ENCODE measurements at regions not wholly inside any gene's neighbourhood (a gene's known extent, or its start where the extent isn't known, plus 50 kb on each side); places are given as distances from the start of the nearest gene placed in this dataset.

DNA sequence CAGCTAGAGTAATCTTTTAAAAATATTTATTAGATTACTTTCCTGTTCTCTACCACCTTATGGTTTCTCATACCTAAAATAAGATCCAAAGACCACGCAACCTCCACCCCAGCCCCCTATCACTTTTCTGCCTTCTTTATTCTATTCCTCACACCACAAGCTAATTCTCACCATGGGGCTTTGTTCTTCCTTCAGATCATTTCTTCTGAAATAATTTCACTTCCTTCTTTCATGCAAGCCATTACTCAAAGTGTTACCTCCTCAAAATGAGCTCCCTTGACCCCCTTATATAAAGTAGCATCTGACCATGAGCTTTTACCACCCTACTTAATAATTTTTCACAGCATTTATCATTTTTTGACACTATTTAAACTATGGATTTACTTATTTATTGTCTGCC lies 233.2 kb upstream of the TMCO5A start:
- no peak for DNase-seq (ENCODE audit: low spot score)

GRCh38 chr15:37709669-37710068 lies 224.8 kb upstream of the TMCO5A start:
- no peak for DNase-seq (ENCODE audit: low spot score)

GRCh38 chr15:37715101-37715500 lies 219.3 kb upstream of the TMCO5A start:
- no peak for DNase-seq (ENCODE audit: low spot score)

DNA sequence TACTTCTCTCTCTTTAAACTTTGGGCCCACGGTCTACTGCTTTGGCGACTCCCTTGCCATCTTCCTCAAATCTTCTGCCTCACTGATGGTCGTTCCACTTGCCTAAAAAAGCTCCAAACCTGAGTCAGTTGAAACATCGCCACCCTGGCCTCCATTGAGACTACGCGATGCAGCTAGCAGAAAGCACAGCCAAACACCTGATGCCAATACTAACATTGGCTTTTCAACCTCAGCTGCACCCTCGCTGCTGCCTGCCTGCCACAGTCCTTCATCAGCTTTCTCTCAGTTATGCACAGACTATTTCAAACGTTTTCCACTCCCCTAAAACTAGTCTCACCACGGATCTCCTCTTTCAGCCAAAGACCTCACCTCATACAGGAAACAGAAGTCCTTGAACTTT lies 214.2 kb upstream of the TMCO5A start:
- no peak for DNase-seq (ENCODE audit: low spot score)

DNA sequence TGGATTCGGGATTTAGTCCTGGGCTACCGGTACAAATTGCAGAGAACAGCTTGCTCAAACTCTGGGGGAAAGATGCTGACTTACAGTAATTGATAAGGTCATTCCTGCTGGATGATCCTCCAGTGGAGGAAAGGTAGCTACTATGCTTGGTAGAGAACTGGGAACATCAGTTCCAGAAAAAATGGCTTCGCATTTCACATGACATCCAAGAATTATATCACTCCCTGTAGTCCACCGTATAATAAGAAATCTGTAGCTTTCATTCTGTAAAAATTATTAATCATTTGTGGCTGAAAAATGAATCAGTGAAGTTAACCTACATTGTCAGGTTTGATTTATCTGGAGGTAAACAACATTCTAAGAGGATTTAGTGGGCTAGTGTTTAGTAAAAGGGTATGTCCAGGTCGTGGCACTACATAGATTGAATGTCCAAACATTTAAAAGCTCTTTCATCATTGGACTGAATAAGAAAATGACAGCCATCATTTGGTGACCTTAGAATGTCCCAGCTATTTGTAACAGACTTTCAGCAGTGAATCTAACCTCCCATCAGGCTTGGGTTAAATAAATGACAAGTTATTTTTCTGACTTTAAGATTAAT lies 203.2 kb upstream of the TMCO5A start:
- DNase-seq (ENCODE audit: low spot score): no peak

GRCh38 chr15:37733628-37734027 lies 200.8 kb upstream of the TMCO5A start:
- no peak for DNase-seq (ENCODE audit: low spot score)

- no peak for DNase-seq (ENCODE audit: low spot score)
Measured at GRCh38 chr15:37740623-37741141, 193.8 kb upstream of the TMCO5A start.

GRCh38 chr15:37743826-37744225 lies 190.6 kb upstream of the TMCO5A start:
- DNase-seq (ENCODE audit: low spot score): no peak

DNA sequence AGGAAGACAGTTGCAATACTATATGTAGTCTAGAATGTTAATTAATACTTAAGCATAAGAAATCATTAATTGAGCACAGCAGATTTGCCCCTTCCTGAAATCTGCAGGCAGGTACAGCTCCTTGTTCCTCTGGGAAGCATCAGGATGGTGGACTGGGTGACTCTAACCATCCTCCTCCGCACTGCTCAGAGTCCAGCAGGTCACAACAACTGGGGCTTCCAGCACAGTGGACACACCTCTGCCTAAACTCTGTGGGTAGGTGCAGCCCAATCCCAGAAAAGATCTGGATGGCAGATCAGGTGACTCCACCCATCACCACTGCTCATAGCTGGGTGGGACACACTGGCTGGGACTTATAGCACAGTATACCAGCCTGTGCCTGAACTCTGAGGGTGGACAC lies 189.9 kb upstream of the TMCO5A start:
- no peak for DNase-seq (ENCODE audit: low spot score)

DNA sequence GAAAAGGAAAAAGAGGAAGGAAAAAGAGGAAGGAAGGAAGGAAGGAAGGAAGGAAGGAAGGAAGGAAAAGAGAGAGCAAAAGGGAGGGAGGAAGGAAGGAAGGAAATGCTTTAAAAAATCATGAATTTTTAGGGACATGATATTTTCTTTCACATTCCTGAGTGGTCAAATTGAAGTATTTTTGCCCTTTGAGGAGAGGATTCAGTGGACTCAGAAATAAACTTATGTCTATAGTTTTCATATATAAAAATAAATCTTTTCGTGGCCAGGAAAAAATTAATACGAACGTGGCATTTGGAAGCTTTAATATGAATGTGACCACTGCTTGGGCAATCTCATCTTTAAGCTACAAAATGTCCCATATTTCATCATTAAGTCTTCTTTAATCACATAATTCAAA lies 183.0 kb upstream of the TMCO5A start:
- no peak for DNase-seq (ENCODE audit: low spot score)

- DNase-seq (ENCODE audit: low spot score): no peak
Measured at GRCh38 chr15:37756407-37756806, 178.0 kb upstream of the TMCO5A start.

GRCh38 chr15:37758412-37758811 lies 176.0 kb upstream of the TMCO5A start:
- DNase-seq (ENCODE audit: low spot score): no peak

DNA sequence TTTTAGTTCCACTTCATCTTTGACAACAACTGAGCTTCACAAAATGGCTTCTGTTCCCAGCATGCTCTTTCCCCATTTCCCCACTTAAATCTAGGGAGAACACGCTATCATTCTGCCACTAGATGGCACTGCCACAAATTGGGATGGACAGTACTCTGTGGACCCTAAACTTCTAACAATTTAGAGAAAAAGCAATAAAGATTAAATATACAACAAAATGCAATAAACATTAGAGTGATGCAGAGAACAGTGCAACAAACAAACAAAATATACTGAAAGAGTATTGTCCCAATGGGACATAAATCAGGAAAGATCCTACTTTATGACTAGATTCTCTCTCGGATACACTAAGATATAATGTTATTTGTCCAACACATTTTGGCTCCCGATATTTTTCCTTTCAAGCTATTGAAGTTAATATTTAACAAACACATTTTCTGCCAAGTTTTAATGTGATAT lies 169.7 kb upstream of the TMCO5A start:
- peak; percentile 7 for DNase-seq (ENCODE audit: low spot score)

GRCh38 chr15:37765786-37766185 lies 168.7 kb upstream of the TMCO5A start:
- no peak for DNase-seq (ENCODE audit: low spot score)

- DNase-seq (ENCODE audit: low spot score): no peak
Measured at GRCh38 chr15:37767841-37768455, 166.5 kb upstream of the TMCO5A start.

- DNase-seq (ENCODE audit: low spot score): no peak
Measured at GRCh38 chr15:37771465-37771864, 163.0 kb upstream of the TMCO5A start.

- DNase-seq (ENCODE audit: low spot score): no peak
Measured at GRCh38 chr15:37773111-37773860, 161.2 kb upstream of the TMCO5A start.

GRCh38 chr15:37774961-37775360 lies 159.5 kb upstream of the TMCO5A start:
- no peak for DNase-seq (ENCODE audit: low spot score)

DNA sequence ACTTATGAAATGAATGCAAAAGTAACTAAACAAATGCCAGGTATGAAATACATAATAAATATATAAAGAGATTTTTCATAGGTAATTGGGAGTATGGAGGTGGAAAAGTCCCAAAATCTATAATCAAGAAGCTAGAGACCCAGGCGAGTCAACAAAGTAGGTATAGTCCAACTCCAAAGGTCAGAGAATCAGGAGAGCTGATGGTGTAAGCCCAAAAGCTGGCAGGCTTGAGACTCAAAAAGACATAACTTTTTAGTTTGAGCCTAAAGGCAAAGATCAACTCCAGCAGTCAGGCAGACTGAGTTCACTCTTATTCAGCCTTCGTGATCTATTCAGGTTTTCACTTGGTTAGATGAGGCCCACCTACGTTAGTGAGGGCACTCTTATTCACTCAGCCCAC lies 157.4 kb upstream of the TMCO5A start:
- DNase-seq (ENCODE audit: low spot score): no peak

DNA sequence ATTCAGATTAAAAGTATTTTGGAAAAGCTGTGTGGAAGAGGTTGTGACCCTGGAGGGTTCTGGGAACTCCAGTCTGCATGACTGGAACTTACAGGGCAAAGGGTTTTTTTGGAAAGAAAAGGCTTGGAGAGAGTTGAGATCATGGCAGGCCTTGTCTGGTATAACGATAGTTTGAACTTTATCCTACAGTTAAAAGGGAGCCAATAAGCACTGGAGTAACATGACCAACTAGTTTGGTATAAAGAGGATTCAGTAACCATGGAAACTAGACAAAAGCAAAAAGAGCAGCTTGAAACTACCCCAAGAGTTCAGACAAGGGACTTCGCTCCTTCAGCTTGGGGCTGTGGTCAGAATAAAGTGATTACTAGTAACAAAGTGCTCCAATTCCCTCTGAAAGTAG lies 151.2 kb upstream of the TMCO5A start:
- DNase-seq (ENCODE audit: low spot score): no peak

DNA sequence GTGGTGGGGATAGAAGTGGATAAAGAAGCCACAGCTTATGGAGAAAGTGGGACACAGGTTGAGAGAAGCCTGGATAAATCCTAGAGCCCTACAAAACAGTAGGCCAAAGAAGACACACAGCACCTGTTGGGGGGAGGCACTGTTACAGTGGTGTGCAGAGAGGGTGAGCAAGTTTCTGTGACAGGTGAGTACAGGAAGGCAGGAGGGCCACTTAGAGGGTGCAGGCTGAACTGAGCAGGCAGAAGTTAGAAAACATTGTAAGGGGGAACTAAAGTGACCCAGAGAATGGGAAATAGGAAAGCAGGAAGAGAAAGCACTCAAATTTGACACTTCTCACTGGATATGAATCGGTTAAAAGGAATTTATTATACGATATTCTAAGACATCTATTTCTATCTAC lies 146.1 kb upstream of the TMCO5A start:
- no peak for DNase-seq (ENCODE audit: low spot score)

DNA sequence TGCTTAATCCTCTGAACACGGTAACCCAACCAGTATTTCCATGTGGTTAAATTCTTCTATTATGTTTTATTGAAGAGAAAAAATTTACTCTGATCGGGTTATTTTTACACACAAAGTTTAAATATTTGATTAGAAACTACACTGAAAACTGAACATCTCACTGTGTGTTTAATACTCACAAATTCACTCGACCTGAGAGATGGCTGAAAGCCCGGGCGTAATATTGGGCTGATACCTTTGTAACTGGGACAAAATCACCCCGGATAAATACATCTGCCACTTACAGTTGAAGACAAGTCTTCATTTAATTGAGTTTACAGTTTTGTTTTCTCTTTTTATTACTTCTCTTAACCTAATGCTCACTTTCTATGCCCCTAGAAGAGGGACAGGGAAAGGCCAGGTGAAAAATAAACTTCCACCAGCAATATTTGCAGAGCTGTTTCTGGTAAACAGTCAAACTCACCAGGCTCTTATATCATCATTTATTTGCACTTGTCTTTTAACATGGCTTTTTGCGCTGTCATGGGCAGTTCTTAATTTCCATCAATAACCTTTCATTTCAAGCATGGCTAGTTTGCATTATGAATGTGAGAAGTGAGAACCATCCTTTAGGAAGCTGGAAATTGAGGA lies 145.6 kb upstream of the TMCO5A start:
- DNase-seq (ENCODE audit: low spot score): no peak

DNA sequence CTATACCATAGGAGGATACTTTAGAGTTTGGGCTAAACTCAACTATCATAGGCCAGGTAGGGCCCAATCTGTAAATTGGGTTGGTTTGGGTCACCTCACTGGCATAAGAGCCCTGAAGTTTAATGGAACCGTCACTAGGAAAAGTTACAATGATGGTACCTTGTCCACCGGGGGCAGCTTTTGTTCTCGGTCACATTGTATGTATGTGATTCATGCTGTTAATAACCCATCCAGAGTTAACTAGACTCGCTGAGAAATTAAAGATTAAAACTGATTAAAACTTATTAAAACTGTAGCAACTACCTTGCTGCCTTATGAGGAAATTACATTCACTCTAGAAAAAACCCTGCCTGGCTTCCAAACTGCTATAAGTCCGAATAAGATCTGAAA lies 145.0 kb upstream of the TMCO5A start:
- DNase-seq (ENCODE audit: low spot score): no peak

Measured in SW480 (cell line).